ENCODE measurements at regions not wholly inside any gene's neighbourhood (a gene's known extent, or its start where the extent isn't known, plus 50 kb on each side); places are given as distances from the start of the nearest gene placed in this dataset.

GRCh38 chr14:97215263-97215969, 418.2 kb downstream of the VRK1 start:
- H3K9ac ChIP-seq = no peak overlapping the region
- no peak overlapping the region for H2AFZ ChIP-seq
- H3K4me1 ChIP-seq = no peaks in the 10 kb centered on the region
- no peak overlapping the region for H3K4me3 ChIP-seq (ENCODE audit: low read depth, low read length)
- H3K79me2 ChIP-seq = no peaks in the 10 kb centered on the region
- H3K27ac ChIP-seq = no peak overlapping the region
- no peaks in the 10 kb centered on the region for H3K36me3 ChIP-seq (ENCODE audit: control insufficient read depth, insufficient read depth, low read length)
- no peaks in the 10 kb centered on the region for H3K27me3 ChIP-seq (ENCODE audit: control insufficient read depth, insufficient read depth, low read length)
- no peak for TF ChIP-seq CTCF (IDR thresholded peaks at IDR 0.05)
- no peaks in the 10 kb centered on the region for H3K9me3 ChIP-seq (ENCODE audit: control insufficient read depth, low read length)
- H3K4me2 ChIP-seq (ENCODE audit: low read length) = no peak overlapping the region

- Histone ChIP-seq H3K27ac (no peak overlapping the region), H3K9me3 (ENCODE audit: control insufficient read depth, low read length) (no peaks in the 10 kb centered on the region), H3K27me3 (ENCODE audit: control insufficient read depth, insufficient read depth, low read length) (no peaks in the 10 kb centered on the region), H3K4me3 (ENCODE audit: low read depth, low read length) (no peak overlapping the region), H2AFZ (no peak overlapping the region), H3K9ac (no peak overlapping the region), H3K4me2 (ENCODE audit: low read length) (no peak overlapping the region), H3K4me1 (no peaks in the 10 kb centered on the region), H3K79me2 (no peaks in the 10 kb centered on the region), H3K36me3 (ENCODE audit: control insufficient read depth, insufficient read depth, low read length) (no peaks in the 10 kb centered on the region)
- no peak for TF ChIP-seq CTCF (IDR thresholded peaks at IDR 0.05)
Observed at GRCh38 chr14:97217111-97217885, 420.1 kb downstream of the VRK1 start.

- H3K27me3 ChIP-seq (ENCODE audit: control insufficient read depth, insufficient read depth, low read length) = no peaks in the 10 kb centered on the region
- H3K9ac ChIP-seq = no peak overlapping the region
- H3K4me1 ChIP-seq = no peaks in the 10 kb centered on the region
- H3K36me3 ChIP-seq (ENCODE audit: control insufficient read depth, insufficient read depth, low read length) = no peaks in the 10 kb centered on the region
- H3K4me3 ChIP-seq (ENCODE audit: low read depth, low read length) = peak overlapping the region; percentile 48
- H3K4me2 ChIP-seq (ENCODE audit: low read length) = peak overlapping the region; percentile 87
- no peak overlapping the region for H3K27ac ChIP-seq
- H3K9me3 ChIP-seq (ENCODE audit: control insufficient read depth, low read length) = no peaks in the 10 kb centered on the region
- no peaks in the 10 kb centered on the region for H3K79me2 ChIP-seq
- no peak for TF ChIP-seq CTCF (IDR thresholded peaks at IDR 0.05)
- H2AFZ ChIP-seq = no peak overlapping the region
Observed at GRCh38 chr14:97218274-97218673, 421.1 kb downstream of the VRK1 start.

- Histone ChIP-seq H3K4me2 (ENCODE audit: low read length) (peak overlapping the region; percentile 87), H3K4me3 (ENCODE audit: low read depth, low read length) (peak overlapping the region; percentile 48), H3K9ac (no peak overlapping the region), H3K36me3 (ENCODE audit: control insufficient read depth, insufficient read depth, low read length) (no peaks in the 10 kb centered on the region), H3K4me1 (no peaks in the 10 kb centered on the region), H2AFZ (peak overlapping the region; percentile 41), H3K9me3 (ENCODE audit: control insufficient read depth, low read length) (no peaks in the 10 kb centered on the region), H3K27ac (no peak overlapping the region), H3K79me2 (no peaks in the 10 kb centered on the region), H3K27me3 (ENCODE audit: control insufficient read depth, insufficient read depth, low read length) (no peaks in the 10 kb centered on the region)
- no peak for TF ChIP-seq CTCF (IDR thresholded peaks at IDR 0.05)
Observed at GRCh38 chr14:97218691-97219430, 421.7 kb downstream of the VRK1 start.
